ENCODE measurements at regions not wholly inside any gene's neighbourhood (a gene's known extent, or its start where the extent isn't known, plus 50 kb on each side); places are given as distances from the start of the nearest gene placed in this dataset.

GRCh38 chr20:39243962-39244361 lies 281.8 kb downstream of the DHX35 start:
- no peak for DNase-seq (ENCODE audit: low read depth, low spot score)

DNA sequence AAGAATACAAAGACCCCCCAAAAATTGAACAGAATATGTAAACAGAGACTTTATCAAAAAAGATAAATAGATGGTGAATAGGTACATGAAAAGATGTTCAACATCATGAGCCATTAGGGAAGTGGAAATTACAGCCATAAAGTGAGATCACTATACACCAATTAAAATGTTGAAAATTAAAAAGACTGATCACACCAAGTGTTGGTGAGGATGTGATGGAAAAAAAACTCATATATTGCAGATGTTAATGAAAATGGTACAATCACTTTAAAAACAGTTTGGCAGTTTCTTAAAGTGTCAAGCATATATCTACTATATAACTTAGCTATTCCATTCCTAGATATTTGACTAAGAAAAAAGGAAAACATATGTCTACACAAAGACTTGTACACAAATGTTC lies 280.5 kb downstream of the DHX35 start:
- no peak for DNase-seq (ENCODE audit: low read depth, low spot score)

GRCh38 chr20:39234520-39235095 lies 272.5 kb downstream of the DHX35 start:
- no peak for DNase-seq (ENCODE audit: low read depth, low spot score)

DNA sequence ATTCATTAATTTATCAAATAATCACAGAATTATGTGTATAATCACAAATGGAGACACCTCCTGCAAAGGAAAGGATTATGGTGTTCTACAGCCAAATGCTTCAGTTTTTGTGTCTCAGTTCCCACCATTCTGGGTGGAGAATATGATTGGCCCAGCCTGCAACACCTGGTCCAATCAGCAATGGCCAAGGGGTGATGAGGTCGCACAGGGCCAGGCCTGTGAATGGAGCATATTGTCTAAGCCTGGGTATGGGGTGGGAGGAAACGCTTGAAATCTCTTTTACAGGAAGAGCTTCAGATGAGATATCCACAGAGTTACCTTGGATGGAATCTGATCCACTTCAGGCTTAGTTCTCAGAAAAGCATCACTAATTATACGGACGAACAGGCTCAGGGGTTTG lies 271.6 kb downstream of the DHX35 start:
- no peak for DNase-seq (ENCODE audit: low read depth, low spot score)

GRCh38 chr20:39227416-39227815 lies 265.3 kb downstream of the DHX35 start:
- DNase-seq (ENCODE audit: low read depth, low spot score): no peak

DNA sequence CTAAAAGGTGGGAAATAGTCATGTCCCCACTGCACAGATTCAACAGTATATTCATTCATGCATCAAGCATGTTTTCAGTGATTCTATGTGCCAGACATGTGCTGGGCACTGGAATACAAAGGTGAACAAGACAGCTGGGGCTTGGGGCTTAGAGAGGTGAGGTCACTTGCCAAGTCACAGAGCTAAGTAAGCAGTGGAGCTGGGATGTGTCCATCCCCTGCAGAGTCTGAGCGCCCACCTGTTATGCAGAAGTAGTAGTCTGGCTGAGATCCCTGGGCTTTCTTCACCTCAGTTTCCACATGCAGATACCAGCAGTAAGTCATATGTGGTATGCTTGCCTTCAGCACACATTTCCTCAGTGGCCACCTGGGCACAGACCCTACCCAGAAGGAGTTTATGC lies 263.8 kb downstream of the DHX35 start:
- DNase-seq (ENCODE audit: low read depth, low spot score): no peak

- no peak for DNase-seq (ENCODE audit: low read depth, low spot score)
Observed at GRCh38 chr20:39225536-39225935, 263.4 kb downstream of the DHX35 start.

- no peak for DNase-seq (ENCODE audit: low read depth, low spot score)
Observed at GRCh38 chr20:39222101-39222500, 260.0 kb downstream of the DHX35 start.

- no peak for DNase-seq (ENCODE audit: low read depth, low spot score)
Observed at GRCh38 chr20:39216195-39216594, 254.1 kb downstream of the DHX35 start.

DNA sequence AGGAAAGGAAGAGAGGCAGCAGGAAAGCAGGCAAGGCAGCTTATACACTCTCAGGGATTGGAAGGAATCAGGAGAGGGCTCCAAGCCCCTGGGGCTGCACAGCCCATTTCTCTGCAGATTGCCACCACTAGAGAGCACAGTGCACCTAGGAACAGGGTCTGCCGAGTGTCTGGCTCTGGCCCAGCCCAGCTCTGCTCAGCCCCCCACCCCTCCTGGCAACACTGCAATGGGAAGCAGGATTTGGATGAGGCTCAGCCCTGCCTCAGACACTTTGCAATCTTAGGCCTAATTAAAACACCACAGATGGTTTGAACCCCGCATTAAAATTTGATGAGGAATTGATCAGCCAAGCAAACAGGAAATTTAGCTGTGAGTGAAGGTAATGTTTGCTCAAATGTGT lies 252.7 kb downstream of the DHX35 start:
- peak; percentile 7 for DNase-seq (ENCODE audit: low read depth, low spot score)

GRCh38 chr20:39213476-39214145 lies 251.5 kb downstream of the DHX35 start:
- no peak for DNase-seq (ENCODE audit: low read depth, low spot score)

DNA sequence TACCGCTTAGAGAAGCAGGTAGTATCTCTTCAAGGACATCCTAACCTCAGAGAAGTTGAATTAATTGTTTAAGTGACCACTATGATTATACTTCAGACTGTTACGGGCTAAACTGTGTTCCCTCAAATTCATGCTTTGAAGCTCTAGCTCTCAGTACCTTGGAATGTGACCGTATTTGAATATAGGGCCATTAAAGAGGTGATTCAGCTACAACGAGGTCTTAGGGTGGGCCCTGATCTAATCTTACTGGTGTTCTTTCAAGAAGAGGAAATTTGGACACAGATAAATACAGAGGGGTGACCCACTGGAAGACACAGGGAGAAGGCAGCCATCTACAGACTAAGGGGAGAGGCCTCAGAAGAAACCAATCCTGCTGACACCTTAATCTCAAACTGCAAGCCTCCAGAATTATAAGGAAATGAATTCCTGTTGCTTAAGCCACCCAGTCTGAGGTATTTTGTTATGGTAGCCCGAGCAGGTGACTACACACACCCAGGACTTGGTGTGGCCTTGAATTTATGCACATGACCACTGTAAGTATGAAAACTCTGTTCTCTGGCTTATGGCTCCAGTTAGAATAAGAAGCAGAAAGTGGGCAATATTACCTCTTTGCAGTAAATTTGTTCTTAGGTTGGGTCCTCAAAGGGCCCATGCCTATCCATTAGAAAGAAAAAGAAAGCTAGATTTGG lies 249.1 kb downstream of the DHX35 start:
- no peak for DNase-seq (ENCODE audit: low read depth, low spot score)

DNA sequence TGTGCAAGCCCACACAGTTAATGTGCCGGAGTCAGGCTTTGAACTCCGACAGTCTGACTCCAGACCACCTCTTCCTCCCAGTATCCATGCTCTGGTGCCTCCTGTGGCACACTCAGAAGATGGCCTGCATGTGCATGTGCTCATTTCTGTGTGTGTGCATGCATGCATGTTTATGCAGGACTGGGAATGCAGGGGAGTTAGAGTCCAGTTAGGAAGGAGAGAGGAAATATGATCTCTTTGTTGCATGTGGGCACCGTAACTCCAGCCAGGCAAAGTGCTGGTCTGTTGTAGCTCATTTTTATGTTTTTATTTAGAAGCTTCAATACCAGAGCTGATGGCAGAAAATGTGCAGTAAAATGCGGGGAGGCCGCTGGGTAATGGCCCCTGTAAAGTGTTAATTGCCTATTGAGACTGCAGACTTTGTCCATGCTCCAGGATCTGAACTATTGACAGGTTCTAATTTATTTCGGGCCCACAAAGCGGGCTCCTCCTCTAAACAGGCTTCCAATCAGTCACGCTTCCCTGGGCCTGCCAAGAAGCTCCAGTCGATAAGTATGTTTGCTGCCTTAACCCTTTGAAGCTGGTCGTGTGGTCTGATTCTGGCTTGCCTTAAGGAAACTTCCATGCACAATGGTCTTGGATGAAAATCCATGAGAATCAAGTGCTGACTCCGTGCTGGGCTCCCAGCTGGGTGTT lies 248.3 kb downstream of the DHX35 start:
- DNase-seq (ENCODE audit: low read depth, low spot score): no peak

DNA sequence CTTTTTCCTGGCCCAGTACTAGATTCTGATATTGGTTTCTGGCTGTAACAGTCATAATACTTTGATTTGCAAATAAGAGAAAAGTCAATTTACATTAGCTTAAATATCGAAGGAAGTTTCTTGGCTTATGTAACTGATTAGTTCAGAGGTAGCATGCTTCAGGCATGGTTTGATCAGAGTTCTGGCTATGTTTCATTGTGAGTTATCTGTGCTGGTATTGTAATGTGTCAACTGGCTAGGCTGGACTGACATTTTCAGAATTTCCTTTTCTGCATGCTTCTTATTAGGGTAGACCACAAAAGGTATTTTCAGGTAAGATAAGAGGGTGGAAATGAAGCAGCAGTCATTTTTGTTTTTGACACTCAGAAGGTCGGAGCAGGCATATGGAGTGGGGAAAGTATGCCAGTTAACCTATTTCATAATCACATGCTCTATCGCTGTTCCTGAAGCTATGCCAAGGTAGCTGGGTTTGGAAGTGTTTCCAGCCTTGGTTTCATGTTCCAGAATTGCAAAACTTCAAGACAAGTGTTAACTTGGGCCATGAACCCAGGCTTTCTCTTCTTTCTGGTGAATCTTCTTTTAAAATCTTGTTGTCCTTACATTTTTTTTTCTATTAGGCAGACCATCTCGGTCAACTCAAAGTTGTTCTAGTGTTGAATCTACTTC lies 244.9 kb downstream of the DHX35 start:
- DNase-seq (ENCODE audit: low read depth, low spot score): no peak

DNA sequence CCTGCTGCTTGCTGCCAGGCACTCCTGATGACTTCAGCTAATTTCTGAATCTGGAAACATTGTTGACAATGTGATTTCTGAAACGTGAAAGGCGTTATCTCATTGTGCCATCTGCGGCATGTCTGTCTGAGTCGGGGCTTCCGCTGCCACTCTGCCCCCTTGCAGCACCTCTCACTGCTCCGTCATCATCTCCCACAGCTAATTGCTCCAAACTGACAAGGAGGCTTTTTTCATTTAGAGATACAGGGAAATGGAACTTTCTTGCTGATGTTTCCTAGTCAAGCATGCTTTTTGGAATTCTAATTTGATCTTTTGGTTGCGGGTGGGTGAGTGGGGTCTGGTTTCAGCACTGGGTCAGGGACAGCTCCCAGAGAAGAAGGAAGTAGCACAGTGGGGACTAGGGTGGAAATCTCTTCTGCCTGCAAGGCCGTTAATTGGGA lies 233.5 kb downstream of the DHX35 start:
- no peak for DNase-seq (ENCODE audit: low read depth, low spot score)

- DNase-seq (ENCODE audit: low read depth, low spot score): peak; percentile 17
Observed at GRCh38 chr20:39190666-39191570, 228.8 kb downstream of the DHX35 start.

DNA sequence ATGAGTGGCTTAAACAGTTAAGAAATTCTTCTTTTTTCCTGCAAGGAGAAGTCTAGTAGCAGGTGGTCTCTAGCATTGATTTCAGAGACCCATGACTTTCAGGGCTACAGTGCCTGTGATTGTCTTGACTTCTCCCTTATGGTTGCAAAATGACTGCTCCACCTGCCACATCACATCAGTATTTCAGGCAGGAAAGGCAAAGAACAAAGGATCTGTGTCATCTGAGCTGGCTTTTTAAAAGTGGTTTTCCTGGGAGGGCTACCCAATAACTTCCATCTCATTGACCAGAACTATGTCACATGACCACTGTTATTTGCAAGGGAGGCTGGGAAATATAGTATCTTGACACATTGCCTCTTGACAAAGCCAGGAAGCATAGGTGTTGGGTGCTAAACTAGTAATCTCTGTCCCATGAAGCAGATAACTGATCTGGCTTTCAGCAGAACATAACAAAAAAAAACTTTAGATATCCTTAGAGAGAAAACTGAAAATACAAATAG lies 226.2 kb downstream of the DHX35 start:
- no peak for DNase-seq (ENCODE audit: low read depth, low spot score)

DNA sequence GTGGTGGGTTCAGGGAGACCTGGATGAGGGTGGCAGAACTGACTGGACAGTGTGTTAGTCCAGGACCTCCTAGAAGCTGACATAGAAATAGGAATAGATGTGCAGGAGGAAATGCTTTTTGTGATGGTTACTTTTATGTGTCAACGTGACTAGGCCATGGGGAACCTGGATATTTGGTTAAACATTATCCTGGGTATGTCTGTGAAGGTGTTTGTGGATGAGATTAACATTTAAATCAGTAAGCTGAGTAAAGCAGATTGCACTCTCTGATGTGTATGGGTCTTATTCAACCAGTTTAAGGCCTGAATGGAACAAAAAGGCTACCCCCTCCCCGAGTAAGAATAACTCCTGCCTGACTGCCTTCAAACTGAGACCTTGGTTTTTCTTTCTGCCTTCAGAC lies 219.3 kb downstream of the DHX35 start:
- DNase-seq (ENCODE audit: low read depth, low spot score): no peak

- no peak for DNase-seq (ENCODE audit: low read depth, low spot score)
Observed at GRCh38 chr20:39176457-39176856, 214.3 kb downstream of the DHX35 start.

- no peak for DNase-seq (ENCODE audit: low read depth, low spot score)
Observed at GRCh38 chr20:39170896-39171463, 208.8 kb downstream of the DHX35 start.
